Stomach smooth muscle (tissue), 2 donors: ENCODE measurements at regions not wholly inside any gene's neighbourhood (a gene's known extent, or its start where the extent isn't known, plus 50 kb on each side); places are given as distances from the start of the nearest gene placed in this dataset.

ENCODE experiments used
- H3K27ac ChIP-seq: one replicate; pipeline ENCODE4 v1.7.0; 2013; ENCODE audit warnings: mild to moderate bottlenecking, low read length, inconsistent platforms
- H3K27me3 ChIP-seq, 2 donors: one replicate each; pipeline ENCODE4 v1.7.0; 2013; ENCODE audit warnings: low read length in 2 of 2; ENCODE audit not compliant: insufficient read depth in 2 of 2, control insufficient read depth in 1 of 2
- H3K36me3 ChIP-seq, 2 donors: one replicate each; pipeline ENCODE4 v1.7.0; 2013; ENCODE audit warnings: low read length in 2 of 2; ENCODE audit not compliant: control insufficient read depth in 2 of 2, insufficient read depth in 2 of 2
- H3K4me1 ChIP-seq: one replicate; pipeline ENCODE4 v1.7.0; 2013; ENCODE audit warnings: low read length; ENCODE audit not compliant: control insufficient read depth, insufficient read depth
- H3K4me3 ChIP-seq, 2 donors: one replicate each; pipeline ENCODE4 v1.7.0; 2013; ENCODE audit warnings: low read length in 2 of 2
- H3K9ac ChIP-seq, 2 donors: one replicate each; pipeline ENCODE4 v1.7.0; 2013; ENCODE audit warnings: low read length in 2 of 2, mild to moderate bottlenecking in 1 of 2
- H3K9me3 ChIP-seq, 2 donors: one replicate each; pipeline ENCODE4 v1.7.0; 2013; ENCODE audit warnings: low read length in 2 of 2; ENCODE audit not compliant: control insufficient read depth in 2 of 2
- donor health status: healthy.
- donor health status: Pancreatic carcinoma.

- no peaks in the 10 kb centered on the region for H3K36me3 ChIP-seq
- no peaks in the 10 kb centered on the region for H3K9me3 ChIP-seq
- H3K4me1 ChIP-seq = peaks cover 5% of the 10 kb centered on the region
- no peak overlapping the region for H3K9ac ChIP-seq
- H3K27me3 ChIP-seq = no peaks in the 10 kb centered on the region
- H3K27ac ChIP-seq = no peak overlapping the region
- H3K4me3 ChIP-seq = no peak overlapping the region
Measured at GRCh38 chr1:56189946-56190805, 389.2 kb downstream of the PLPP3 start.

- Histone ChIP-seq H3K4me1 (peaks cover 5% of the 10 kb centered on the region), H3K36me3 (no peaks in the 10 kb centered on the region), H3K9ac (no peak overlapping the region), H3K9me3 (no peaks in the 10 kb centered on the region), H3K27me3 (no peaks in the 10 kb centered on the region), H3K27ac (no peak overlapping the region), H3K4me3 (no peak overlapping the region)
Measured at GRCh38 chr1:56189454-56189853, 389.9 kb downstream of the PLPP3 start.

- H3K9me3 ChIP-seq = no peaks in the 10 kb centered on the region
- H3K4me3 ChIP-seq = no peak overlapping the region
- H3K9ac ChIP-seq = no peak overlapping the region
- no peak overlapping the region for H3K27ac ChIP-seq
- no peaks in the 10 kb centered on the region for H3K36me3 ChIP-seq
- H3K27me3 ChIP-seq = no peaks in the 10 kb centered on the region
- H3K4me1 ChIP-seq = peaks cover 5% of the 10 kb centered on the region
Measured at GRCh38 chr1:56188855-56189254, 390.5 kb downstream of the PLPP3 start.

- Histone ChIP-seq H3K36me3 (no peaks in the 10 kb centered on the region), H3K27me3 (no peaks in the 10 kb centered on the region), H3K27ac (no peak overlapping the region), H3K9ac (no peak overlapping the region), H3K4me1 (peaks cover 5% of the 10 kb centered on the region), H3K4me3 (no peak overlapping the region), H3K9me3 (no peaks in the 10 kb centered on the region)
Measured at GRCh38 chr1:56188221-56188620, 391.1 kb downstream of the PLPP3 start.

GRCh38 chr1:56187405-56187804 lies 392.0 kb downstream of the PLPP3 start:
- H3K27ac ChIP-seq = no peak overlapping the region

GRCh38 chr1:56185493-56185892 lies 393.9 kb downstream of the PLPP3 start:
- Histone ChIP-seq H3K4me1 (peaks cover 6% of the 10 kb centered on the region), H3K9ac (no peak overlapping the region), H3K9me3 (no peaks in the 10 kb centered on the region), H3K4me3 (no peak overlapping the region), H3K36me3 (no peaks in the 10 kb centered on the region), H3K27me3 (no peaks in the 10 kb centered on the region), H3K27ac (no peak overlapping the region)

More at GRCh38 chr1:56187405-56187804, 392.0 kb downstream of the PLPP3 start:
- H3K9ac ChIP-seq = no peak overlapping the region
- H3K4me1 ChIP-seq = peaks cover 5% of the 10 kb centered on the region
- H3K36me3 ChIP-seq = no peaks in the 10 kb centered on the region
- no peaks in the 10 kb centered on the region for H3K27me3 ChIP-seq
- H3K9me3 ChIP-seq = no peaks in the 10 kb centered on the region
- H3K4me3 ChIP-seq = no peak overlapping the region

- Histone ChIP-seq H3K4me3 (no peak overlapping the region), H3K36me3 (no peaks in the 10 kb centered on the region)
Measured at GRCh38 chr1:56183151-56183550, 396.2 kb downstream of the PLPP3 start.

GRCh38 chr1:56180520-56181190 lies 398.7 kb downstream of the PLPP3 start:
- Histone ChIP-seq H3K4me3 (peak overlapping the region; percentile 45 to 65), H3K9ac (peak overlapping the region; percentile 18 to 52), H3K27ac (no peak overlapping the region), H3K4me1 (peaks cover 4% of the 10 kb centered on the region), H3K9me3 (no peaks in the 10 kb centered on the region), H3K27me3 (no peaks in the 10 kb centered on the region), H3K36me3 (no peaks in the 10 kb centered on the region)

More at GRCh38 chr1:56183151-56183550, 396.2 kb downstream of the PLPP3 start:
- no peaks in the 10 kb centered on the region for H3K9me3 ChIP-seq
- H3K27me3 ChIP-seq = no peaks in the 10 kb centered on the region
- peaks cover 4% of the 10 kb centered on the region for H3K4me1 ChIP-seq
- no peak overlapping the region for H3K9ac ChIP-seq
- no peak overlapping the region for H3K27ac ChIP-seq

GRCh38 chr1:56179543-56179942 lies 399.8 kb downstream of the PLPP3 start:
- Histone ChIP-seq H3K27me3 (no peaks in the 10 kb centered on the region), H3K9me3 (no peaks in the 10 kb centered on the region), H3K4me1 (peaks cover 4% of the 10 kb centered on the region), H3K4me3 (no peak overlapping the region), H3K36me3 (no peaks in the 10 kb centered on the region), H3K9ac (no peak overlapping the region), H3K27ac (no peak overlapping the region)

GRCh38 chr1:56175211-56175610 lies 404.2 kb downstream of the PLPP3 start:
- no peaks in the 10 kb centered on the region for H3K27me3 ChIP-seq
- H3K4me3 ChIP-seq = no peak overlapping the region
- no peak overlapping the region for H3K9ac ChIP-seq
- no peaks in the 10 kb centered on the region for H3K9me3 ChIP-seq
- no peaks in the 10 kb centered on the region for H3K4me1 ChIP-seq
- no peak overlapping the region for H3K27ac ChIP-seq
- no peaks in the 10 kb centered on the region for H3K36me3 ChIP-seq
